IMR-90 (cell line): ENCODE measurements at regions not wholly inside any gene's neighbourhood (a gene's known extent, or its start where the extent isn't known, plus 50 kb on each side); places are given as distances from the start of the nearest gene placed in this dataset.

Experiments
- ATAC-seq: fragments of 200-7000 bp; cut with Tn5 transposase; 2 replicates; pipeline ENCODE4 v1.9.1; 2020; ENCODE audit warnings: low read depth, mild to moderate bottlenecking, moderate library complexity
- BruUV-seq: library from RNA; stranded (reverse); fragments of 400-500 nt; replicated peaks from 2 replicates; lab custom pipeline; 2021; lab: Mats Ljungman, UMichigan
- CTCF ChIA-PET: fragments of 300-600 bp; formaldehyde crosslinking; extraction: SDS; loops from one replicate; lab custom pipeline; 2021; ENCODE audit warnings: antibody characterized with exemption; lab: Yijun Ruan, JAX
- POLR2A ChIA-PET: fragments of 300-600 bp; sonication (Branson Sonifier 250); formaldehyde crosslinking; loops from one replicate; lab custom pipeline; 2022; ENCODE audit warnings: antibody characterized with exemption; ENCODE audit not compliant: unreplicated experiment; lab: Charles Lee
- DNase-seq: peaks from one replicate; pipeline ENCODE4 v3.0.0; 2013
- H2AFZ ChIP-seq: replicated peaks from 2 replicates; pipeline ENCODE3; 2013; ENCODE audit warnings: low read length, mild to moderate bottlenecking; ENCODE audit not compliant: poor library complexity
- H2AK5ac ChIP-seq: 2 replicates; pipeline ENCODE4 v1.6.1; 2013; ENCODE audit warnings: low read depth, low read length, inconsistent platforms
- H2AK9ac ChIP-seq: replicated peaks from 2 replicates; pipeline ENCODE3; 2013; ENCODE audit warnings: mild to moderate bottlenecking, low read depth, low read length, moderate library complexity; ENCODE audit not compliant: poor library complexity
- H2BK120ac ChIP-seq: 2 replicates; pipeline ENCODE4 v1.6.1; 2013; ENCODE audit warnings: low read depth, low read length, inconsistent platforms
- H2BK15ac ChIP-seq: 3 replicates; pipeline ENCODE4 v1.6.1; 2013; ENCODE audit warnings: low read depth, low read length, inconsistent platforms
- H2BK20ac ChIP-seq: 2 replicates; pipeline ENCODE4 v1.6.1; 2013; ENCODE audit warnings: low read depth, mild to moderate bottlenecking, inconsistent platforms, low read length, moderate library complexity
- H2BK5ac ChIP-seq: 2 replicates; pipeline ENCODE4 v1.6.1; 2013; ENCODE audit warnings: mild to moderate bottlenecking, low read depth, low read length, inconsistent platforms; ENCODE audit not compliant: poor library complexity, severe bottlenecking
- H3K14ac ChIP-seq: replicated peaks from 2 replicates; pipeline ENCODE4 v1.6.1; 2013; ENCODE audit warnings: low read depth, low read length, inconsistent platforms
- H3K18ac ChIP-seq: 2 replicates; pipeline ENCODE4 v1.6.1; 2013; ENCODE audit warnings: low read depth, low read length, control low read depth
- H3K23ac ChIP-seq: 2 replicates; pipeline ENCODE4 v1.6.1; 2013; ENCODE audit warnings: low read depth, low read length, inconsistent platforms
- H3K27ac ChIP-seq: 2 replicates; pipeline ENCODE4 v1.5.1; 2013; ENCODE audit warnings: mild to moderate bottlenecking, control low read depth, low read length; ENCODE audit not compliant: insufficient read depth
- H3K27me3 ChIP-seq: 2 replicates; pipeline ENCODE4 v1.6.1; 2013; ENCODE audit warnings: low read length; ENCODE audit not compliant: control insufficient read depth, insufficient read depth
- H3K36me3 ChIP-seq: 2 replicates; pipeline ENCODE4 v1.6.1; 2013; ENCODE audit warnings: low read length, mixed read lengths; ENCODE audit not compliant: control insufficient read depth, insufficient read depth
- H3K4ac ChIP-seq: 2 replicates; pipeline ENCODE4 v1.6.1; 2013; ENCODE audit warnings: low read depth, low read length, inconsistent platforms
- H3K4me1 ChIP-seq: 2 replicates; pipeline ENCODE4 v1.6.1; 2013; ENCODE audit warnings: low read length, mixed read lengths; ENCODE audit not compliant: control insufficient read depth, insufficient read depth
- H3K4me2 ChIP-seq: 2 replicates; pipeline ENCODE4 v1.6.1; 2013; ENCODE audit warnings: low read depth, mild to moderate bottlenecking, control low read depth, low read length, moderate library complexity
- H3K4me3 ChIP-seq: 2 replicates; pipeline ENCODE4 v1.5.1; 2013; ENCODE audit warnings: low read depth, mild to moderate bottlenecking, control low read depth, low read length, moderate library complexity; ENCODE audit not compliant: insufficient read depth
- H3K56ac ChIP-seq: 2 replicates; pipeline ENCODE4 v1.6.1; 2013; ENCODE audit warnings: low read length, inconsistent platforms; ENCODE audit not compliant: insufficient read depth; ENCODE audit errors: extremely low read depth
- H3K79me1 ChIP-seq, 2 experiments: 2 replicates each; pipeline ENCODE4 v1.6.1; 2013; ENCODE audit warnings: low read length in 2 of 2, inconsistent platforms in 1 of 2, low read depth in 1 of 2
- H3K9ac ChIP-seq: 2 replicates; pipeline ENCODE4 v1.6.1; 2013; ENCODE audit warnings: low read depth, low read length, control low read depth
- H3K9me1 ChIP-seq: 2 replicates; pipeline ENCODE4 v1.6.1; 2013; ENCODE audit warnings: low read length, inconsistent platforms; ENCODE audit not compliant: insufficient read depth
- H3K9me3 ChIP-seq: 2 replicates; pipeline ENCODE4 v1.6.1; 2013; ENCODE audit warnings: low read length; ENCODE audit not compliant: control insufficient read depth, insufficient read depth
- H4K20me1 ChIP-seq: 2 replicates; pipeline ENCODE4 v1.6.1; 2013; ENCODE audit warnings: low read length, inconsistent platforms; ENCODE audit not compliant: insufficient read depth
- H4K5ac ChIP-seq: 2 replicates; pipeline ENCODE4 v1.6.1; 2013; ENCODE audit warnings: mild to moderate bottlenecking, low read depth, low read length, control low read depth
- H4K8ac ChIP-seq, 2 experiments: 2 replicates each; pipeline ENCODE4 v1.6.1; 2013; ENCODE audit warnings: low read depth in 2 of 2, low read length in 2 of 2, control low read depth in 1 of 2, inconsistent platforms in 1 of 2
- H4K91ac ChIP-seq: 2 replicates; pipeline ENCODE4 v1.6.1; 2013; ENCODE audit warnings: low read depth, low read length, inconsistent platforms; ENCODE audit not compliant: insufficient read depth
- MXI1 ChIP-seq: IDR thresholded peaks from 2 replicates; pipeline ENCODE4 v1.6.1; 2012; ENCODE audit warnings: low read depth, mild to moderate bottlenecking, low read length, moderate library complexity, borderline replicate concordance
- NFE2L2 ChIP-seq: fragments of 150-350 bp; IDR thresholded peaks from 2 replicates; pipeline ENCODE4 v1.6.1; 2016; ENCODE audit warnings: low read depth, mild to moderate bottlenecking, low read length
- RCOR1 ChIP-seq: IDR thresholded peaks from 2 replicates; pipeline ENCODE4 v1.6.1; 2012; ENCODE audit warnings: mild to moderate bottlenecking, low read length, improper control_type of control experiment; ENCODE audit not compliant: insufficient replicate concordance
- WGBS, 2 experiments: methylation state at CpG; one replicate each; pipeline versions ENCODE4 v1.1.5 to v1.1.7; 2013; ENCODE audit warnings: missing lambda C conversion rate in 2 of 2; ENCODE audit not compliant: insufficient read length in 1 of 2; ENCODE audit errors: extremely low coverage in 2 of 2; 5-methylcytosine and 5-hydroxymethylcytosine counted together
- dilution Hi-C: fragments of 300-500 bp; cut with HindIII; formaldehyde crosslinking; loops from one replicate; pipeline ENCODE4 v1.14.3; 2018; ENCODE audit warnings: low sequenced_read_pairs; ENCODE audit not compliant: unreplicated experiment
- in situ Hi-C: fragments of 300-500 bp; cut with MboI; formaldehyde crosslinking; loops from 3 replicates; pipeline ENCODE4 v1.14.3; 2019; ENCODE audit warnings: low sequenced_read_pairs, inconsistent platforms, mixed read lengths
- intact Hi-C: fragments of 100-400 bp; cut with micrococcal nuclease; formaldehyde crosslinking; loops from 2 replicates; pipeline ENCODE4 v1.10.0; 2022

DNA sequence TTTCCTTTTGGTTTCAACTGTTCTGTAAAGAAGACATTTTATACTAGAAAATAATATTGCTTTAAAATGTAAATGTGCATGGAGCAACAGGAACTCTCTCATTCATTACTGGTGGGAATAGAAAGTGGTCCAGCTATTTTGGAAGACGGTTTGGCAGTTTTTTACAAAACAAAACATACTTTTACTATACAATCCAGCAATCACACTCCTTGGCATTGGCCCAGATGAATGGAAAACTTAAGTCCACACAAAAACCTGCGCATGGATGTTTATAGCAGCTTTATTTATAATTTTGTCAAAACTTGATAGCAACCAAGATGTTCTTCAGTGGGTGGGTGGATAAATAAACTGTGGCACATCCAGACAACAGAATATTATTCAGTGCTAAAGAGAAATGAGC lies 49.9 kb upstream of the SEPTIN5 start:
- POLR2A ChIA-PET = no interaction called here
- no peak overlapping the region for H3K4me2 ChIP-seq
- dilution Hi-C loops = no loop called here

More for the DNA sequence above, 49.9 kb upstream of the SEPTIN5 start:
- no peak for ATAC-seq
- Histone ChIP-seq H4K20me1 (no peaks in the 10 kb centered on the region), H2BK15ac (no peak overlapping the region), H4K91ac (no peak overlapping the region), H2AK5ac (no peak overlapping the region), H3K4ac (no peak overlapping the region), H2AK9ac (no peak overlapping the region), H3K14ac (no peak overlapping the region), H3K23ac (no peak overlapping the region), H3K18ac (no peak overlapping the region), H3K9ac (no peak overlapping the region), H3K4me3 (no peak overlapping the region), H3K9me1 (0 out of 2 replicates have a peak, but pooled peaks cover 6% of the 10 kb centered on the region), H4K5ac (no peak overlapping the region), H3K9me3 (peaks cover 2% of the 10 kb centered on the region), H3K27me3 (no peaks in the 10 kb centered on the region), H3K79me1 (no peaks in the 10 kb centered on the region), H3K27ac (no peak overlapping the region), H2BK120ac (no peak overlapping the region), H2BK5ac (no peak overlapping the region), H4K8ac (no peak overlapping the region), H3K36me3 (no peaks in the 10 kb centered on the region), H3K56ac (no peak overlapping the region), H2AFZ (no peak overlapping the region), H3K4me1 (peaks cover 24% of the 10 kb centered on the region), H2BK20ac (no peak overlapping the region)
- CTCF ChIA-PET = interaction anchor here (0.6 to 0.9 kb wide), 2 partner anchors 10 to 67 kb away, joined by 3 to 4 read pairs; no protein-coding TSS in a partner anchor
- TF ChIP-seq RCOR1 (no peak), MXI1 (no peak), NFE2L2 (no peak)
- DNase-seq = peak; percentile 24
- intact Hi-C loops = no loop called here
- no CpG with 5 or more reads among the region's 2 CpGs for WGBS, 2 experiments
- in situ Hi-C loops = no loop called here
- BruUV-seq = no TSS peak
